ENCODE measurements at regions not wholly inside any gene's neighbourhood (a gene's known extent, or its start where the extent isn't known, plus 50 kb on each side); places are given as distances from the start of the nearest gene placed in this dataset.
A peak's percentile ranks its signal among the peaks of the same experiment; 100 is the strongest.

- H3K79me2 ChIP-seq (ENCODE audit: control insufficient read depth, insufficient read depth, low read length): no peaks in the 10 kb centered on the region
- H3K4me1 ChIP-seq (ENCODE audit: control insufficient read depth in 2 of 2, insufficient read depth in 2 of 2, low read length in 2 of 2): no peaks in the 10 kb centered on the region
- peaks cover 2% of the 10 kb centered on the region for H3K4me1 Mint-ChIP-seq
- no peaks in the 10 kb centered on the region for H3K9me3 ChIP-seq (ENCODE audit: control extremely low read depth in 1 of 3, control insufficient read depth in 2 of 3, insufficient read depth in 1 of 3, low read length in 2 of 3)
- DNase-seq (no peak), ATAC-seq (ENCODE audit: low read depth) (no peak)
- H3K9ac ChIP-seq (ENCODE audit: low read length): no peak overlapping the region
- no peaks in the 10 kb centered on the region for H3K27me3 ChIP-seq (replicated peaks in 1 of 4; ENCODE audit: control extremely low read depth in 1 of 4, control insufficient read depth in 3 of 4, insufficient read depth in 4 of 4, low read length in 3 of 4)
- H3K4me3 ChIP-seq (ENCODE audit: control extremely low read depth in 1 of 5, extremely low read depth in 1 of 5, insufficient read depth in 1 of 5, low read depth in 2 of 5, low read length in 4 of 5): no peak overlapping the region
- H3K9me3 Mint-ChIP-seq (ENCODE audit: insufficient read depth): no peaks in the 10 kb centered on the region
- CTCF ChIA-PET: no interaction called here
- no peak overlapping the region for H3K4me2 ChIP-seq (replicated peaks; ENCODE audit: low read depth, low read length, poor library complexity, severe bottlenecking)
- H2AFZ ChIP-seq (ENCODE audit: insufficient read depth, low read depth, low read length, poor library complexity, severe bottlenecking): no peak overlapping the region
- no peak overlapping the region for H3K27ac Mint-ChIP-seq
- H3K27ac ChIP-seq (ENCODE audit: low read length in 2 of 2): no peak overlapping the region
- POLR2A ChIA-PET: no interaction called here
- H3K4me3 Mint-ChIP-seq: no peak overlapping the region
- intact Hi-C loops (cut with micrococcal nuclease): no loop called here
- TF ChIP-seq CTCF (IDR thresholded peaks at IDR 0.05) (no peak), EZH2 (IDR thresholded peaks at IDR 0.05; ENCODE audit: borderline replicate concordance, insufficient read depth, low read depth, low read length, poor library complexity, severe bottlenecking) (no peak)
- H4K20me1 ChIP-seq (ENCODE audit: control insufficient read depth, insufficient read depth, low read length, poor library complexity, severe bottlenecking): no peaks in the 10 kb centered on the region
- 97% methylated on average over 3 of the region's 4 CpGs for WGBS (ENCODE audit: insufficient coverage)
- no peaks in the 10 kb centered on the region for H3K27me3 Mint-ChIP-seq
- no peaks in the 10 kb centered on the region for H3K36me3 ChIP-seq (replicated peaks in 1 of 2; ENCODE audit: control extremely low read depth in 1 of 2, control insufficient read depth in 1 of 2, extremely low read depth in 1 of 2, insufficient read depth in 2 of 2, low read length in 1 of 2)
Observed at GRCh38 chr2:144893464-144893863, 373.5 kb upstream of the ZEB2 start.

GRCh38 chr2:144890828-144891227 is 370.9 kb upstream of the ZEB2 start:
- Histone ChIP-seq H3K9ac (ENCODE audit: low read length) (no peak overlapping the region), H3K27me3 (replicated peaks in 1 of 4; ENCODE audit: control extremely low read depth in 1 of 4, control insufficient read depth in 3 of 4, insufficient read depth in 4 of 4, low read length in 3 of 4) (no peaks in the 10 kb centered on the region), H3K79me2 (ENCODE audit: control insufficient read depth, insufficient read depth, low read length) (no peaks in the 10 kb centered on the region), H3K36me3 (replicated peaks in 1 of 2; ENCODE audit: control extremely low read depth in 1 of 2, control insufficient read depth in 1 of 2, extremely low read depth in 1 of 2, insufficient read depth in 2 of 2, low read length in 1 of 2) (no peaks in the 10 kb centered on the region), H3K4me1 (ENCODE audit: control insufficient read depth in 2 of 2, insufficient read depth in 2 of 2, low read length in 2 of 2) (no peaks in the 10 kb centered on the region), H3K4me2 (replicated peaks; ENCODE audit: low read depth, low read length, poor library complexity, severe bottlenecking) (no peak overlapping the region), H4K20me1 (ENCODE audit: control insufficient read depth, insufficient read depth, low read length, poor library complexity, severe bottlenecking) (no peaks in the 10 kb centered on the region), H2AFZ (ENCODE audit: insufficient read depth, low read depth, low read length, poor library complexity, severe bottlenecking) (no peak overlapping the region), H3K27ac (ENCODE audit: low read length in 2 of 2) (no peak overlapping the region), H3K9me3 (ENCODE audit: control extremely low read depth in 1 of 3, control insufficient read depth in 2 of 3, insufficient read depth in 1 of 3, low read length in 2 of 3) (no peaks in the 10 kb centered on the region), H3K4me3 (ENCODE audit: control extremely low read depth in 1 of 5, extremely low read depth in 1 of 5, insufficient read depth in 1 of 5, low read depth in 2 of 5, low read length in 4 of 5) (no peak overlapping the region)
- ChIA-PET POLR2A (no interaction called here), CTCF (interaction anchor here (0.6 to 1.5 kb wide), 4 partner anchors 369 to 862 kb away, joined by 3 to 5 read pairs (median 3); no protein-coding TSS in a partner anchor)
- peak; percentile 40 for DNase-seq
- no CpG with 5 or more reads among the region's 1 CpG for WGBS (ENCODE audit: insufficient coverage)
- TF ChIP-seq EZH2 (IDR thresholded peaks at IDR 0.05; ENCODE audit: borderline replicate concordance, insufficient read depth, low read depth, low read length, poor library complexity, severe bottlenecking) (no peak), CTCF (IDR thresholded peaks at IDR 0.05) (peak; percentile 62)
- peak; percentile 62 for ATAC-seq (ENCODE audit: low read depth)
- Mint-ChIP-seq H3K27ac (no peak overlapping the region), H3K4me1 (peaks cover 2% of the 10 kb centered on the region), H3K4me3 (no peak overlapping the region), H3K27me3 (no peaks in the 10 kb centered on the region), H3K9me3 (ENCODE audit: insufficient read depth) (no peaks in the 10 kb centered on the region)
- intact Hi-C loops (cut with micrococcal nuclease): no loop called here
